Fibroblast of lung (primary cell): ENCODE measurements at regions not wholly inside any gene's neighbourhood (a gene's known extent, or its start where the extent isn't known, plus 50 kb on each side); places are given as distances from the start of the nearest gene placed in this dataset.
"Not testable (repeated sequence)": the region's sequence is repeated elsewhere in the genome, so short reads cannot be mapped to it uniquely, and the experiment has no call there.

Source experiments
- CTCF ChIP-seq, 2 donors: IDR thresholded peaks in 1 of 2; conservative IDR thresholded peaks in 1 of 2; 1 replicate in 1 of 2; 2 replicates in 1 of 2; pipeline ENCODE4 v1.5.1; 2011 to 2012; ENCODE audit warnings: low read length in 2 of 2, control low read depth in 1 of 2, inconsistent platforms in 1 of 2, low read depth in 1 of 2, mild to moderate bottlenecking in 1 of 2
- EZH2 ChIP-seq: IDR thresholded peaks from 2 replicates; pipeline ENCODE4 v1.5.1; 2012; ENCODE audit warnings: low read length, control low read depth, mild to moderate bottlenecking; ENCODE audit errors: missing control alignments

GRCh38 chrX:23075461-23075860 is 75.7 kb downstream of the DDX53 start:
- TF ChIP-seq CTCF (conservative IDR thresholded peaks at IDR 0.05 in 1 of 2, IDR thresholded peaks at IDR 0.05 in 1 of 2; ENCODE audit: low read depth in 1 of 2, low read length in 2 of 2); EZH2: not testable (repeated sequence)
